ENCODE measurements at regions not wholly inside any gene's neighbourhood (a gene's known extent, or its start where the extent isn't known, plus 50 kb on each side); places are given as distances from the start of the nearest gene placed in this dataset.
A peak's percentile ranks its signal among the peaks of the same experiment; 100 is the strongest.
"Not testable (repeated sequence)": the region's sequence is repeated elsewhere in the genome, so short reads cannot be mapped to it uniquely, and the experiment has no call there.

- H3K4me1 Mint-ChIP-seq (ENCODE audit: low read depth), result peaks cover 31% of the 10 kb centered on the region
- no peaks in the 10 kb centered on the region for H3K36me3 Mint-ChIP-seq (ENCODE audit: low read depth)
- no peak overlapping the region for H3K4me3 Mint-ChIP-seq (ENCODE audit: unreplicated experiment)
- H3K27me3 Mint-ChIP-seq (ENCODE audit: low read depth), result no peaks in the 10 kb centered on the region
- TF ChIP-seq CTCF (IDR thresholded peaks at IDR 0.05), result no peak
- no peak overlapping the region for H3K27ac Mint-ChIP-seq (ENCODE audit: unreplicated experiment)
- no peaks in the 10 kb centered on the region for H3K9me3 Mint-ChIP-seq (ENCODE audit: low read depth)
- DNase-seq (ENCODE audit: low spot score), result no peak
Measured at GRCh38 chr20:53776858-53777257, 183.2 kb upstream of the ZNF217 start.

GRCh38 chr20:53774461-53775203 lies 181.0 kb upstream of the ZNF217 start:
- H3K27ac Mint-ChIP-seq (ENCODE audit: unreplicated experiment), result peak overlapping the region; percentile 92
- H3K9me3 Mint-ChIP-seq (ENCODE audit: low read depth), result no peaks in the 10 kb centered on the region
- H3K4me1 Mint-ChIP-seq (ENCODE audit: low read depth), result peaks cover 36% of the 10 kb centered on the region
- H3K4me3 Mint-ChIP-seq (ENCODE audit: unreplicated experiment), result no peak overlapping the region
- H3K27me3 Mint-ChIP-seq (ENCODE audit: low read depth), result no peaks in the 10 kb centered on the region
- no peak for DNase-seq (ENCODE audit: low spot score)
- no peaks in the 10 kb centered on the region for H3K36me3 Mint-ChIP-seq (ENCODE audit: low read depth)
- no peak for TF ChIP-seq CTCF (IDR thresholded peaks at IDR 0.05)

- TF ChIP-seq CTCF (IDR thresholded peaks at IDR 0.05), result no peak
- Mint-ChIP-seq H3K4me1 (ENCODE audit: low read depth) (peaks cover 43% of the 10 kb centered on the region), H3K4me3 (ENCODE audit: unreplicated experiment) (no peak overlapping the region), H3K27ac (ENCODE audit: unreplicated experiment) (peak overlapping the region; percentile 92), H3K36me3 (ENCODE audit: low read depth) (no peaks in the 10 kb centered on the region), H3K9me3 (ENCODE audit: low read depth) (no peaks in the 10 kb centered on the region), H3K27me3 (ENCODE audit: low read depth) (no peaks in the 10 kb centered on the region)
- no peak for DNase-seq (ENCODE audit: low spot score)
Measured at GRCh38 chr20:53773792-53774401, 180.3 kb upstream of the ZNF217 start.

GRCh38 chr20:53773066-53773791 lies 179.6 kb upstream of the ZNF217 start:
- not testable (repeated sequence) for H3K27me3 Mint-ChIP-seq (ENCODE audit: low read depth); H3K9me3 Mint-ChIP-seq (ENCODE audit: low read depth); H3K4me3 Mint-ChIP-seq (ENCODE audit: unreplicated experiment); H3K36me3 Mint-ChIP-seq (ENCODE audit: low read depth); DNase-seq (ENCODE audit: low spot score)
- Mint-ChIP-seq H3K4me1 (ENCODE audit: low read depth) (peaks cover 48% of the 10 kb centered on the region), H3K27ac (ENCODE audit: unreplicated experiment) (peak overlapping the region; percentile 92)

- H3K9me3 Mint-ChIP-seq (ENCODE audit: low read depth), result no peaks in the 10 kb centered on the region
- TF ChIP-seq CTCF (IDR thresholded peaks at IDR 0.05), result no peak
- no peak for DNase-seq (ENCODE audit: low spot score)
- H3K27me3 Mint-ChIP-seq (ENCODE audit: low read depth), result no peaks in the 10 kb centered on the region
- H3K4me1 Mint-ChIP-seq (ENCODE audit: low read depth), result peaks cover 42% of the 10 kb centered on the region
- no peaks in the 10 kb centered on the region for H3K36me3 Mint-ChIP-seq (ENCODE audit: low read depth)
- no peak overlapping the region for H3K4me3 Mint-ChIP-seq (ENCODE audit: unreplicated experiment)
- H3K27ac Mint-ChIP-seq (ENCODE audit: unreplicated experiment), result peak overlapping the region; percentile 18
Measured at GRCh38 chr20:53769041-53769440, 175.4 kb upstream of the ZNF217 start.
